Transverse colon (tissue), 4 donors: ENCODE measurements at regions not wholly inside any gene's neighbourhood (a gene's known extent, or its start where the extent isn't known, plus 50 kb on each side); places are given as distances from the start of the nearest gene placed in this dataset.

ENCODE experiments used
- CTCF ChIP-seq, 5 experiments: fragments of 200-600 bp in 3 of 5; fragments of 450-650 bp in 2 of 5; sonication (generic) in 3 of 5; IDR thresholded peaks; 1 replicate in 2 of 5; 2 replicates in 3 of 5; pipeline ENCODE4 v1.5.1; 2016 to 2017; ENCODE audit warnings: antibody characterized with exemption in 5 of 5, inconsistent platforms in 3 of 5, mild to moderate bottlenecking in 2 of 5, moderate library complexity in 1 of 5
- EP300 ChIP-seq: sonication (generic); formaldehyde crosslinking; IDR thresholded peaks from one replicate; pipeline ENCODE4 v1.6.1; 2017; ENCODE audit warnings: antibody characterized with exemption, low read depth
- POLR2A ChIP-seq: fragments of 450-650 bp; IDR thresholded peaks from one replicate; pipeline ENCODE4 v1.6.1; 2016; ENCODE audit warnings: antibody characterized with exemption, mild to moderate bottlenecking, moderate library complexity
- POLR2AphosphoS5 ChIP-seq, 3 donors: sonication (generic); formaldehyde crosslinking; IDR thresholded peaks; one replicate each; pipeline ENCODE4 v1.6.1; 2016; ENCODE audit warnings: antibody characterized with exemption in 3 of 3

GRCh38 chr2:225739328-225739727, 339.8 kb downstream of the NYAP2 start:
- TF ChIP-seq POLR2AphosphoS5 (IDR thresholded peaks at IDR 0.05) = no peak
- no peak for TF ChIP-seq POLR2A
- TF ChIP-seq CTCF (IDR thresholded peaks at IDR 0.05) = no peak
- TF ChIP-seq EP300 = no peak
